Right lobe of liver (tissue), 6 donors: ENCODE measurements at regions not wholly inside any gene's neighbourhood (a gene's known extent, or its start where the extent isn't known, plus 50 kb on each side); places are given as distances from the start of the nearest gene placed in this dataset.

Source experiments
- ATAC-seq, 4 donors: fragments of 200-7000 bp; cut with Tn5 transposase; one replicate each; pipeline ENCODE4 v1.9.1; 2020; ENCODE audit warnings: mild to moderate bottlenecking in 4 of 4, moderate library complexity in 4 of 4
- DNase-seq, 3 donors: peaks; one replicate each; pipeline ENCODE4 v3.0.0-alpha.2; 2020
- H3K27ac ChIP-seq, 3 donors: fragments of 200-600 bp; one replicate each; pipeline ENCODE4 v1.8.0; 2022
- H3K27me3 ChIP-seq, 2 donors: fragments of 200-600 bp; one replicate each; pipeline ENCODE4 v1.8.0; 2022
- H3K36me3 ChIP-seq, 4 donors: fragments of 200-600 bp; sonication (generic) in 1 of 4; one replicate each; pipeline versions ENCODE4 v1.5.1 to v1.8.0; 2017 to 2022; ENCODE audit warnings: control low read depth in 1 of 4
- H3K4me1 ChIP-seq, 4 donors: fragments of 200-600 bp; sonication (generic) in 1 of 4; one replicate each; pipeline versions ENCODE4 v1.5.1 to v1.8.0; 2017 to 2022; ENCODE audit warnings: control low read depth in 1 of 4
- H3K4me3 ChIP-seq, 3 donors: fragments of 200-600 bp; one replicate each; pipeline ENCODE4 v1.8.0; 2022
- H3K9me3 ChIP-seq, 4 donors: fragments of 200-600 bp; sonication (generic) in 1 of 4; one replicate each; pipeline versions ENCODE4 v1.5.1 to v1.8.0; 2017 to 2022; ENCODE audit warnings: control low read depth in 1 of 4
- POLR2A ChIP-seq: fragments of 450-650 bp; IDR thresholded peaks from one replicate; pipeline ENCODE4 v1.6.1; 2017; ENCODE audit warnings: antibody characterized with exemption, mild to moderate bottlenecking
- whole genome bisulfite sequencing: methylation state at CpG from one replicate; pipeline ENCODE4 v1.1.6; 2018; ENCODE audit warnings: low coverage, low lambda C conversion rate; ENCODE audit not compliant: insufficient coverage; ENCODE audit errors: missing lambda C conversion rate; 5-methylcytosine and 5-hydroxymethylcytosine counted together
- intact Hi-C, 2 donors: fragments of 100-400 bp; cut with DNase I; formaldehyde crosslinking; loops; one replicate each; pipeline versions ENCODE4 v1.11.2 to v1.14.1; 2022
- TF ChIP-seq, protein P1 (sequence below), 4 donors: fragments of 200-600 bp in 3 of 4; fragments of 450-650 bp in 1 of 4; IDR thresholded peaks; one replicate each; pipeline versions ENCODE4 v1.5.1 to v1.8.0; 2016 to 2022; ENCODE audit warnings: antibody characterized with exemption in 4 of 4, mild to moderate bottlenecking in 2 of 4
- donor health status: DM: no; HTN: yes; CAD: no.
- donor health status: DM: no; HTN: no; CAD: no.
- donor health status: DM: no; HTN: no; CAD: no.
- donor health status: DM: no; HTN: yes; CAD: no.
- donor health status: DM: no; HTN: yes; CAD: no.

DNA sequence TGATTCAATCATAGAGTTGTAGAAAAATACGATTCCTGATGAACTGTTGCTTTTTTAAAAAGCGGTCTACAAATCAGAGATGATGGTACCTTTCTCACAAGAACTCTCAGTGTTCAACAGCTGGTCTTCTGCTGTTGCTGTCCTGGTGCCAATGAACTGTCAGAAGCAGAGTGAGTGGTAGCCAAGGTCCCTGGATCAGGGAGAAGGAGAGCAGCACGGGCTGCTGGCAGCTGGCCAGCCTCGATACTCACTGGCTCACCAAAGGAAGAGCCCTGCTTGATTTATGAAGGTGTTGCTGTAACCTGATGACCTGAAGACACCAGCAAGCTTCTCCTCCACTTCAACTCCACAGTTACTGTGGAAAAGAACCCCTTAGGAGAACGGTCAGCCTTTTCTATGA is 300.8 kb upstream of the SOX11 start:
- TF ChIP-seq, protein P1, sequence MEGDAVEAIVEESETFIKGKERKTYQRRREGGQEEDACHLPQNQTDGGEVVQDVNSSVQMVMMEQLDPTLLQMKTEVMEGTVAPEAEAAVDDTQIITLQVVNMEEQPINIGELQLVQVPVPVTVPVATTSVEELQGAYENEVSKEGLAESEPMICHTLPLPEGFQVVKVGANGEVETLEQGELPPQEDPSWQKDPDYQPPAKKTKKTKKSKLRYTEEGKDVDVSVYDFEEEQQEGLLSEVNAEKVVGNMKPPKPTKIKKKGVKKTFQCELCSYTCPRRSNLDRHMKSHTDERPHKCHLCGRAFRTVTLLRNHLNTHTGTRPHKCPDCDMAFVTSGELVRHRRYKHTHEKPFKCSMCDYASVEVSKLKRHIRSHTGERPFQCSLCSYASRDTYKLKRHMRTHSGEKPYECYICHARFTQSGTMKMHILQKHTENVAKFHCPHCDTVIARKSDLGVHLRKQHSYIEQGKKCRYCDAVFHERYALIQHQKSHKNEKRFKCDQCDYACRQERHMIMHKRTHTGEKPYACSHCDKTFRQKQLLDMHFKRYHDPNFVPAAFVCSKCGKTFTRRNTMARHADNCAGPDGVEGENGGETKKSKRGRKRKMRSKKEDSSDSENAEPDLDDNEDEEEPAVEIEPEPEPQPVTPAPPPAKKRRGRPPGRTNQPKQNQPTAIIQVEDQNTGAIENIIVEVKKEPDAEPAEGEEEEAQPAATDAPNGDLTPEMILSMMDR (IDR thresholded peaks at IDR 0.05): no peak
- no peak for TF ChIP-seq POLR2A
- WGBS: 26% methylated on average over 3 of the region's 5 CpGs
- ATAC-seq: no peak
- H3K27ac ChIP-seq: no peak overlapping the region
- intact Hi-C loops: no loop called here
- H3K27me3 ChIP-seq: no peaks in the 10 kb centered on the region
- H3K36me3 ChIP-seq: no peaks in the 10 kb centered on the region
- H3K4me1 ChIP-seq: no peaks in the 10 kb centered on the region
- no peak for DNase-seq
- H3K9me3 ChIP-seq: peaks cover 0 to 3% (median 0%) of the 10 kb centered on the region in 4 donors
- H3K4me3 ChIP-seq: no peak overlapping the region

DNA sequence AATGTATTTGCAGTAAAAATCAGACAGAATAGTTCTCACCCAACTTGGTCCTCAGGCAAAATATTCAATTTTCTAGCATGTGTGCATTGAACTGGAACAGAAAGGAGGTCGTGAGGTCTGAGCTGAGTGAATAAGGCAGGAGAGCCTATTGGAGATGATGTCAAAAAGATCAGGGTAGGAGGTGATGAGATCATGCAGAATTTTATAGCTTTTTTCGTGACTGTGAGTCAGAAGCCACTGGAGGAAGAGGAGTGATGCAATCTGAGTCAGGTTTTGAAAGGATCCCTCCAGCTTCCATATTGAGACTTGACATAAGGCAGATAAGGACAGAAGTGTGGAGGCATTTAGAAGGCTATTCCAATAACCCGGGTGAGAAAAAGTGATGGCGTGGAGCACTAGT is 299.5 kb upstream of the SOX11 start:
- WGBS: 46% methylated on average over 4 of the region's 4 CpGs
- Histone ChIP-seq H3K27ac (no peak overlapping the region), H3K4me1 (no peaks in the 10 kb centered on the region), H3K4me3 (no peak overlapping the region), H3K36me3 (no peaks in the 10 kb centered on the region), H3K9me3 (peaks cover 0 to 3% (median 0%) of the 10 kb centered on the region in 4 donors), H3K27me3 (no peaks in the 10 kb centered on the region)
- ATAC-seq (no peak), DNase-seq (no peak)
- no peak for TF ChIP-seq POLR2A
- TF ChIP-seq, protein P1 (IDR thresholded peaks at IDR 0.05): no peak
- intact Hi-C loops: no loop called here

DNA sequence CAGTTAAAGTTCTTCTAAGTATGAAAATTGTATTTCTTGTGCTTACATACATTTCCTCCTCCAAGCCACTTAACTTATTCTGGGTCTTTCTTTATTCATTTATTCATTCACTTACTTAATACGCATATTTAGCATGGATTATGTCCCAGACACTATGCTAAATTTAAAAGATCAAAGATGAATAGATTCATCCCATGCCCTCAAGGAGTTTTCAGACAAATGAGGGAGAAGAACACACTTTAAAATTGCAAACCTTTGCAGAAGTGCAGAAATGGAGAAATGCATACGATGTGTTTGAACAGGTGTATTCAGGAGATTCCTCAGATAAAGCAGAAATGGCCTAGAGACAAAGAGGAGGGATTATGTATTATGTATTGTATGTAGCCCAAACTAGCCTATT is 298.7 kb upstream of the SOX11 start:
- WGBS: 42% methylated on average over 2 of the region's 2 CpGs
- intact Hi-C loops: no loop called here
- DNase-seq: no peak
- Histone ChIP-seq H3K27ac (no peak overlapping the region), H3K4me1 (no peaks in the 10 kb centered on the region), H3K9me3 (peaks cover 0 to 3% (median 0%) of the 10 kb centered on the region in 4 donors), H3K27me3 (no peaks in the 10 kb centered on the region), H3K4me3 (no peak overlapping the region), H3K36me3 (no peaks in the 10 kb centered on the region)
- no peak for ATAC-seq
- TF ChIP-seq, protein P1 (IDR thresholded peaks at IDR 0.05): no peak
- TF ChIP-seq POLR2A: no peak

DNA sequence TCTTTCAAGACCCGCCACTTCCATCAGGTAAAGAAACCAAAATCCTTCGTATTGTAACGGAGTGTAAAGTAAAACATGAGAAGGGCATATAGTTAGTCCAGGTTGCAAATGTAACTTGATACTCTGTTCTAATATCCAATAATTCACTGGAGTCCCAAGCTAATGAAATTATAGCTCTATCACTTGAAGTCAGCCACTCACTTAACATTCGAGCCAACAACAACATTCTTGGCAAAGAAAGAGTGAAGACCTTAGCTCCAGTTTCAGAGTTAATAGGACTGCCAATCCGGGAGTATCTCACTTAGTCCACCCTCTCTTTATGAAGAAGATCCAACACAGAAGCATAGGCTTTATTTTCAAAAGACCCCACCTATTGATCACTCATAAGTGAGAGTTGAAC is 298.0 kb upstream of the SOX11 start:
- TF ChIP-seq POLR2A: no peak
- TF ChIP-seq, protein P1 (IDR thresholded peaks at IDR 0.05): no peak
- Histone ChIP-seq H3K4me1 (no peaks in the 10 kb centered on the region), H3K27ac (no peak overlapping the region), H3K4me3 (no peak overlapping the region), H3K36me3 (no peaks in the 10 kb centered on the region), H3K9me3 (peaks cover 0 to 3% (median 0%) of the 10 kb centered on the region in 4 donors), H3K27me3 (no peaks in the 10 kb centered on the region)
- DNase-seq: no peak
- intact Hi-C loops: no loop called here
- 51% methylated on average over 5 of the region's 5 CpGs for WGBS
- no peak for ATAC-seq

DNA sequence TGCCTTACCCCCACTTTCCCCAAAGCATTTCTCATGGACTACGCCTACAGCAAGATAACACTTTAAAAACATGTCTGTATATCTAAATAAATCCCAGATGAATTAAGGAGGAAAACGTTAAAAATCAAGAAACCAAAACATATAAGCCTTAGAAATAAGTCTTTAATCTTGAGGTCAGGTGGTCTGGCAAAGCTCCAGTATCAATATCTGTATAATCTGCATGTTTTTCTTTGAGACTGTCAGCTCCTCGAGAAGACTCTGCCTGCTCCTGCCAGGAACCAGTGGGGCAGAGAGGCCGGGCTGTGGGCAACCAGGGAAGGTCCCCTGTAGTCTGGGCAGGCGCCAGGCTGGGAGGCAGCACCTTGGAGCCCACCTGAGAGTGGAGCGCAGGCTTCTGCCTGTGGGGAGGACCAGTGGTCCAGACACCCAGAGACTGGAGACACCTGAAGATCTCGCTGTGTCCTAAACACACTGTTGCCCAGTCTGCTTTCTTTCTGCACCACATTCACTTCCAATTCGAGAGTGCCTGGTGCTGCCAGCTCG is 291.0 kb upstream of the SOX11 start:
- no peaks in the 10 kb centered on the region for H3K27me3 ChIP-seq
- no peak for DNase-seq
- 55% methylated on average over 2 of the region's 9 CpGs for WGBS
- ATAC-seq: no peak
- no peak overlapping the region for H3K4me3 ChIP-seq
- H3K4me1 ChIP-seq: no peaks in the 10 kb centered on the region
- H3K9me3 ChIP-seq: no peaks in the 10 kb centered on the region
- no peaks in the 10 kb centered on the region for H3K36me3 ChIP-seq
- H3K27ac ChIP-seq: no peak overlapping the region
- no peak for TF ChIP-seq POLR2A
- TF ChIP-seq, protein P1 (IDR thresholded peaks at IDR 0.05): no peak
- intact Hi-C loops: no loop called here
